ENCODE measurements at regions not wholly inside any gene's neighbourhood (a gene's known extent, or its start where the extent isn't known, plus 50 kb on each side); places are given as distances from the start of the nearest gene placed in this dataset.

GRCh38 chr6:98260382-98260781 is 574.0 kb upstream of the POU3F2 start:
- no peaks in the 10 kb centered on the region for H3K9me3 ChIP-seq (ENCODE audit: low read depth, low read length, poor library complexity, severe bottlenecking)
- ChIA-PET POLR2A (ENCODE audit: low non-redundant PET) (no interaction called here), CTCF (no interaction called here)
- H3K36me3 ChIP-seq (ENCODE audit: insufficient read depth, low read length, poor library complexity, severe bottlenecking) = no peaks in the 10 kb centered on the region
- no peak for DNase-seq (ENCODE audit: low spot score)
- BruUV-seq (replicated peaks) = no TSS peak
- H3K27ac ChIP-seq (ENCODE audit: low read depth, low read length, poor library complexity, severe bottlenecking) = no peak overlapping the region
- no peaks in the 10 kb centered on the region for H3K4me1 ChIP-seq (ENCODE audit: insufficient read depth, low read length, poor library complexity, severe bottlenecking)
- no peak for TF ChIP-seq CTCF (conservative IDR thresholded peaks at IDR 0.05; ENCODE audit: low read depth, low read length)
- no peak for TF ChIP-seq EZH2 (IDR thresholded peaks at IDR 0.05; ENCODE audit: borderline replicate concordance, low read depth, low read length, poor library complexity, severe bottlenecking)
- H3K4me3 ChIP-seq (ENCODE audit: low read depth, low read length, poor library complexity, severe bottlenecking) = no peak overlapping the region
- intact Hi-C loops (cut with micrococcal nuclease; ENCODE audit: unreplicated experiment) = no loop called here
- H3K27me3 ChIP-seq (replicated peaks; ENCODE audit: insufficient read depth, low read depth, low read length, poor library complexity) = no peaks in the 10 kb centered on the region

GRCh38 chr6:98272060-98272459 is 562.3 kb upstream of the POU3F2 start:
- no TSS peak for BruUV-seq (replicated peaks)
- TF ChIP-seq EZH2 (IDR thresholded peaks at IDR 0.05; ENCODE audit: borderline replicate concordance, low read depth, low read length, poor library complexity, severe bottlenecking) (no peak), CTCF (conservative IDR thresholded peaks at IDR 0.05; ENCODE audit: low read depth, low read length) (no peak)
- no peak overlapping the region for H3K27ac ChIP-seq (ENCODE audit: low read depth, low read length, poor library complexity, severe bottlenecking)
- ChIA-PET POLR2A (ENCODE audit: low non-redundant PET) (no interaction called here), CTCF (no interaction called here)
- H3K4me3 ChIP-seq (ENCODE audit: low read depth, low read length, poor library complexity, severe bottlenecking) = no peak overlapping the region
- intact Hi-C loops (cut with micrococcal nuclease; ENCODE audit: unreplicated experiment) = loop anchor here (10.0 kb wide), 1 partner anchor 573 kb away; no protein-coding TSS in a partner anchor
- peaks cover 9% of the 10 kb centered on the region for H3K4me1 ChIP-seq (ENCODE audit: insufficient read depth, low read length, poor library complexity, severe bottlenecking)
- no peak for DNase-seq (ENCODE audit: low spot score)
- no peaks in the 10 kb centered on the region for H3K9me3 ChIP-seq (ENCODE audit: low read depth, low read length, poor library complexity, severe bottlenecking)
- H3K27me3 ChIP-seq (replicated peaks; ENCODE audit: insufficient read depth, low read depth, low read length, poor library complexity) = no peaks in the 10 kb centered on the region
- no peaks in the 10 kb centered on the region for H3K36me3 ChIP-seq (ENCODE audit: insufficient read depth, low read length, poor library complexity, severe bottlenecking)

- TF ChIP-seq CTCF (conservative IDR thresholded peaks at IDR 0.05; ENCODE audit: low read depth, low read length) = no peak
- no peak for TF ChIP-seq EZH2 (IDR thresholded peaks at IDR 0.05; ENCODE audit: borderline replicate concordance, low read depth, low read length, poor library complexity, severe bottlenecking)
- POLR2A ChIA-PET (ENCODE audit: low non-redundant PET) = no interaction called here
- Histone ChIP-seq H3K36me3 (ENCODE audit: insufficient read depth, low read length, poor library complexity, severe bottlenecking) (no peaks in the 10 kb centered on the region), H3K27ac (ENCODE audit: low read depth, low read length, poor library complexity, severe bottlenecking) (no peak overlapping the region), H3K27me3 (replicated peaks; ENCODE audit: insufficient read depth, low read depth, low read length, poor library complexity) (no peaks in the 10 kb centered on the region), H3K9me3 (ENCODE audit: low read depth, low read length, poor library complexity, severe bottlenecking) (no peaks in the 10 kb centered on the region), H3K4me3 (ENCODE audit: low read depth, low read length, poor library complexity, severe bottlenecking) (no peak overlapping the region), H3K4me1 (ENCODE audit: insufficient read depth, low read length, poor library complexity, severe bottlenecking) (peaks cover 9% of the 10 kb centered on the region)
- no TSS peak for BruUV-seq (replicated peaks)
- DNase-seq (ENCODE audit: low spot score) = no peak
- CTCF ChIA-PET = no interaction called here
- intact Hi-C loops (cut with micrococcal nuclease; ENCODE audit: unreplicated experiment) = loop anchor here (10.0 kb wide), 1 partner anchor 570 kb away; no protein-coding TSS in a partner anchor
Measured at GRCh38 chr6:98274691-98275090, 559.7 kb upstream of the POU3F2 start.
